ENCODE measurements at regions not wholly inside any gene's neighbourhood (a gene's known extent, or its start where the extent isn't known, plus 50 kb on each side); places are given as distances from the start of the nearest gene placed in this dataset.

GRCh38 chr2:120952318-120952717, 216.7 kb downstream of the GLI2 start:
- intact Hi-C loops (cut with micrococcal nuclease) = no loop called here

- intact Hi-C loops (cut with micrococcal nuclease) = no loop called here
Observed at GRCh38 chr2:120953066-120953756, 217.5 kb downstream of the GLI2 start.

GRCh38 chr2:120953843-120954584, 218.3 kb downstream of the GLI2 start:
- intact Hi-C loops (cut with micrococcal nuclease) = no loop called here

- intact Hi-C loops (cut with micrococcal nuclease) = no loop called here
Observed at GRCh38 chr2:120954939-120955338, 219.3 kb downstream of the GLI2 start.

- intact Hi-C loops (cut with micrococcal nuclease) = no loop called here
Observed at GRCh38 chr2:120955427-120955826, 219.8 kb downstream of the GLI2 start.

GRCh38 chr2:120956486-120957156, 221.0 kb downstream of the GLI2 start:
- intact Hi-C loops (cut with micrococcal nuclease) = no loop called here

GRCh38 chr2:120957905-120958304, 222.2 kb downstream of the GLI2 start:
- intact Hi-C loops (cut with micrococcal nuclease) = no loop called here

- intact Hi-C loops (cut with micrococcal nuclease) = no loop called here
Observed at GRCh38 chr2:120958623-120959366, 223.1 kb downstream of the GLI2 start.

GRCh38 chr2:120959426-120959825, 223.8 kb downstream of the GLI2 start:
- intact Hi-C loops (cut with micrococcal nuclease) = no loop called here

GRCh38 chr2:120960770-120961366, 225.2 kb downstream of the GLI2 start:
- intact Hi-C loops (cut with micrococcal nuclease) = no loop called here

- intact Hi-C loops (cut with micrococcal nuclease) = no loop called here
Observed at GRCh38 chr2:120961396-120961795, 225.7 kb downstream of the GLI2 start.

GRCh38 chr2:120963997-120964705, 228.5 kb downstream of the GLI2 start:
- intact Hi-C loops (cut with micrococcal nuclease) = no loop called here

GRCh38 chr2:120964819-120965218, 229.2 kb downstream of the GLI2 start:
- intact Hi-C loops (cut with micrococcal nuclease) = no loop called here

GRCh38 chr2:120966510-120967254, 231.0 kb downstream of the GLI2 start:
- intact Hi-C loops (cut with micrococcal nuclease) = no loop called here

- intact Hi-C loops (cut with micrococcal nuclease) = no loop called here
Observed at GRCh38 chr2:120968307-120969015, 232.8 kb downstream of the GLI2 start.

GRCh38 chr2:120969613-120970355, 234.1 kb downstream of the GLI2 start:
- intact Hi-C loops (cut with micrococcal nuclease) = no loop called here

GRCh38 chr2:120971866-120972265, 236.2 kb downstream of the GLI2 start:
- intact Hi-C loops (cut with micrococcal nuclease) = no loop called here

GRCh38 chr2:120972286-120972685, 236.6 kb downstream of the GLI2 start:
- intact Hi-C loops (cut with micrococcal nuclease) = no loop called here

GRCh38 chr2:120973196-120973595, 237.5 kb downstream of the GLI2 start:
- intact Hi-C loops (cut with micrococcal nuclease) = no loop called here

Measured in T-helper 2 cell treated with Interferon-gamma antibody and Interleukin-4, amounts not matched to agents 100 ng/mL and 5 ng/mL, for 36 hours (primary cell).